H1 (cell line): ENCODE measurements at regions not wholly inside any gene's neighbourhood (a gene's known extent, or its start where the extent isn't known, plus 50 kb on each side); places are given as distances from the start of the nearest gene placed in this dataset.

Experiments
- CTCF ChIA-PET: fragments of 300-600 bp; sonication (Branson Sonifier 250); formaldehyde crosslinking; loops from one replicate; lab custom pipeline; 2021; ENCODE audit not compliant: partially characterized antibody; lab: Charles Lee
- POLR2A ChIA-PET: fragments of 300-600 bp; sonication (Branson Sonifier 250); formaldehyde crosslinking; loops from one replicate; lab custom pipeline; 2021; ENCODE audit warnings: inconsistent platforms; ENCODE audit not compliant: partially characterized antibody; lab: Charles Lee
- DNase-seq, 2 experiments: peaks; one replicate each; pipeline versions ENCODE4 v3.0.0 to v3.0.0-alpha.2; 2010 to 2022; ENCODE audit warnings: low spot score in 2 of 2, low read depth in 1 of 2, mixed read lengths in 1 of 2
- FAIRE-seq: peaks from 2 replicates; lab custom pipeline; 2011; peaks lifted over from hg19 to GRCh38; lab: Jason Lieb, UNC
- H2AFZ ChIP-seq: 2 replicates; pipeline ENCODE4 v1.8.1; 2012; ENCODE audit warnings: low read length, inconsistent platforms
- H2AK5ac ChIP-seq: 2 replicates; pipeline ENCODE4 v1.6.1; 2013; ENCODE audit warnings: low read depth, low read length
- H2BK120ac ChIP-seq: replicated peaks from 2 replicates; pipeline ENCODE3; 2013; ENCODE audit warnings: low read depth, low read length, inconsistent platforms
- H2BK12ac ChIP-seq: 2 replicates; pipeline ENCODE4 v1.6.1; 2013; ENCODE audit warnings: low read depth, low read length
- H2BK15ac ChIP-seq: 2 replicates; pipeline ENCODE4 v1.6.1; 2013; ENCODE audit warnings: low read length
- H2BK20ac ChIP-seq: 2 replicates; pipeline ENCODE4 v1.6.1; 2013; ENCODE audit warnings: low read length
- H2BK5ac ChIP-seq: 2 replicates; pipeline ENCODE4 v1.6.1; 2013; ENCODE audit warnings: low read depth, low read length
- H3K14ac ChIP-seq: 2 replicates; pipeline ENCODE4 v1.6.1; 2013; ENCODE audit warnings: inconsistent platforms; ENCODE audit not compliant: insufficient read length
- H3K18ac ChIP-seq: 2 replicates; pipeline ENCODE4 v1.6.1; 2013; ENCODE audit warnings: low read length; ENCODE audit errors: extremely low read depth
- H3K23ac ChIP-seq: 2 replicates; pipeline ENCODE4 v1.6.1; 2013; ENCODE audit warnings: inconsistent platforms; ENCODE audit not compliant: insufficient read length
- H3K23me2 ChIP-seq: 2 replicates; pipeline ENCODE4 v1.6.1; 2013; ENCODE audit warnings: low read depth, low read length
- H3K27ac ChIP-seq: 2 replicates; pipeline ENCODE4 v1.6.1; 2011; ENCODE audit warnings: low read depth, low read length, inconsistent platforms
- H3K27me3 ChIP-seq, 4 experiments: replicated peaks in 1 of 4; 1 replicate in 1 of 4; 2 replicates in 3 of 4; pipeline versions ENCODE4 v1.6.1 to v1.8.1; 2011 to 2013; ENCODE audit warnings: low read length in 3 of 4, mild to moderate bottlenecking in 3 of 4, inconsistent platforms in 2 of 4, mixed read lengths in 2 of 4, moderate library complexity in 1 of 4; ENCODE audit not compliant: control insufficient read depth in 3 of 4, insufficient read depth in 3 of 4; ENCODE audit errors: extremely low read depth in 1 of 4
- H3K36me3 ChIP-seq, 4 experiments: 2 replicates each; pipeline versions ENCODE4 v1.6.1 to v1.8.1; 2011 to 2013; ENCODE audit warnings: mild to moderate bottlenecking in 4 of 4, low read length in 3 of 4, moderate library complexity in 2 of 4, control low read depth in 1 of 4, inconsistent platforms in 1 of 4; ENCODE audit not compliant: insufficient read depth in 4 of 4, control insufficient read depth in 2 of 4
- H3K4ac ChIP-seq: replicated peaks from 2 replicates; pipeline ENCODE3; 2013; ENCODE audit warnings: low read length, low read depth, mixed read lengths, inconsistent platforms; ENCODE audit not compliant: insufficient read length
- H3K4me1 ChIP-seq, 4 experiments: replicated peaks in 1 of 4; 1 replicate in 1 of 4; 2 replicates in 3 of 4; pipeline versions ENCODE4 v1.6.1 to v1.8.1; 2011 to 2013; ENCODE audit warnings: low read length in 3 of 4, inconsistent platforms in 2 of 4, mixed read lengths in 1 of 4; ENCODE audit not compliant: insufficient read depth in 4 of 4, control insufficient read depth in 3 of 4
- H3K4me2 ChIP-seq, 2 experiments: 2 replicates each; pipeline versions ENCODE4 v1.6.1 to v1.8.1; 2011 to 2013; ENCODE audit warnings: low read depth in 2 of 2, low read length in 2 of 2, control low read depth in 1 of 2, inconsistent platforms in 1 of 2, mild to moderate bottlenecking in 1 of 2; ENCODE audit not compliant: insufficient read depth in 1 of 2
- H3K4me3 ChIP-seq, 4 experiments: fragments of 200-600, 300-600 bp in 1 of 4; sonication (generic), shearing (Covaris generic), sonication (Bioruptor Twin) in 1 of 4; 2 replicates each; pipeline versions ENCODE4 v1.5.1 to v1.8.1; 2011 to 2016; ENCODE audit warnings: low read length in 4 of 4, low read depth in 3 of 4, control low read depth in 2 of 4, inconsistent platforms in 2 of 4, mild to moderate bottlenecking in 2 of 4, mixed read lengths in 1 of 4, moderate library complexity in 1 of 4; ENCODE audit not compliant: insufficient read depth in 2 of 4; ENCODE audit errors: extremely low read depth in 1 of 4
- H3K56ac ChIP-seq: replicated peaks from 2 replicates; pipeline ENCODE3; 2013; ENCODE audit warnings: low read depth, mild to moderate bottlenecking, mixed read lengths, low read length, inconsistent platforms; ENCODE audit not compliant: insufficient read length
- H3K79me1 ChIP-seq: 2 replicates; pipeline ENCODE4 v1.6.1; 2013; ENCODE audit warnings: low read depth, low read length, control low read depth
- H3K79me2 ChIP-seq, 2 experiments: 2 replicates each; pipeline versions ENCODE4 v1.6.1 to v1.8.1; 2012 to 2013; ENCODE audit warnings: low read length in 2 of 2, mild to moderate bottlenecking in 2 of 2, inconsistent platforms in 1 of 2; ENCODE audit not compliant: insufficient read depth in 2 of 2, control insufficient read depth in 1 of 2
- H3K9ac ChIP-seq, 4 experiments: replicated peaks in 1 of 4; 1 replicate in 1 of 4; 2 replicates in 3 of 4; pipeline versions ENCODE4 v1.6.1 to v1.8.1; 2011 to 2013; ENCODE audit warnings: low read depth in 3 of 4, low read length in 3 of 4, control low read depth in 2 of 4, mild to moderate bottlenecking in 2 of 4, moderate library complexity in 2 of 4, inconsistent platforms in 1 of 4; ENCODE audit errors: extremely low read depth in 1 of 4
- H3K9me3 ChIP-seq, 2 experiments: 2 replicates each; pipeline versions ENCODE4 v1.6.1 to v1.8.1; 2012 to 2013; ENCODE audit warnings: mild to moderate bottlenecking in 2 of 2, moderate library complexity in 2 of 2, control low read depth in 1 of 2, inconsistent platforms in 1 of 2, low read depth in 1 of 2, low read length in 1 of 2, mixed read lengths in 1 of 2; ENCODE audit not compliant: insufficient read depth in 2 of 2
- H4K20me1 ChIP-seq, 2 experiments: replicated peaks in 1 of 2; 2 replicates each; pipeline versions ENCODE3 to v1.8.1; 2011 to 2013; ENCODE audit warnings: inconsistent platforms in 2 of 2, low read length in 2 of 2, mild to moderate bottlenecking in 1 of 2; ENCODE audit not compliant: insufficient read depth in 2 of 2, control insufficient read depth in 1 of 2
- H4K5ac ChIP-seq: 2 replicates; pipeline ENCODE4 v1.6.1; 2013; ENCODE audit warnings: low read length, low read depth, mixed read lengths, inconsistent platforms; ENCODE audit not compliant: insufficient read length
- H4K8ac ChIP-seq: 2 replicates; pipeline ENCODE4 v1.8.0; 2013; ENCODE audit warnings: mild to moderate bottlenecking, moderate library complexity, low read length, inconsistent platforms; ENCODE audit not compliant: insufficient read depth; ENCODE audit errors: extremely low read depth
- H4K91ac ChIP-seq: replicated peaks from 2 replicates; pipeline ENCODE3; 2013; ENCODE audit warnings: low read length, mixed read lengths, inconsistent platforms; ENCODE audit not compliant: insufficient read length
- ATF3 ChIP-seq: IDR thresholded peaks from 2 replicates; pipeline ENCODE4 v1.6.1; 2011; ENCODE audit warnings: low read depth, mild to moderate bottlenecking, low read length; ENCODE audit not compliant: insufficient read depth
- KDM5A ChIP-seq: fragments of 200-600 bp; IDR thresholded peaks from 2 replicates; pipeline ENCODE4 v1.7.1; 2012; ENCODE audit warnings: mild to moderate bottlenecking, low read length, inconsistent platforms, mixed read lengths
- SIX5 ChIP-seq: IDR thresholded peaks from 2 replicates; pipeline ENCODE4 v1.6.1; 2011; ENCODE audit warnings: mild to moderate bottlenecking, low read depth, low read length
- TAF1 ChIP-seq: IDR thresholded peaks from 2 replicates; pipeline ENCODE4 v1.6.1; 2011; ENCODE audit warnings: mild to moderate bottlenecking, low read depth, low read length
- TEAD4 ChIP-seq: IDR thresholded peaks from 2 replicates; pipeline ENCODE4 v1.6.1; 2012; ENCODE audit warnings: low read depth, low read length, inconsistent platforms, mixed read lengths
- USF2 ChIP-seq: IDR thresholded peaks from 2 replicates; pipeline ENCODE4 v1.6.1; 2011; ENCODE audit warnings: low read length, improper control_type of control experiment
- WGBS, 2 experiments: shearing (Covaris generic) in 1 of 2; methylation state at CpG; one replicate each; pipeline versions ENCODE4 v1.1.6 to v1.1.7; 2013 to 2015; ENCODE audit warnings: low lambda C conversion rate in 2 of 2, mixed read lengths in 2 of 2, inconsistent platforms in 1 of 2, low coverage in 1 of 2, missing lambda C conversion rate in 1 of 2; ENCODE audit not compliant: insufficient replicate concordance in 2 of 2, insufficient coverage in 1 of 2, insufficient read length in 1 of 2; ENCODE audit errors: extremely low coverage in 1 of 2, missing lambda C conversion rate in 1 of 2; 5-methylcytosine and 5-hydroxymethylcytosine counted together

GRCh38 chr12:98146043-98146442 lies 369.3 kb upstream of the TMPO start:
- H3K9me3 ChIP-seq: no peaks in the 10 kb centered on the region
- H2BK15ac ChIP-seq: no peak overlapping the region
- H3K23ac ChIP-seq: no peak overlapping the region
- H3K36me3 ChIP-seq: no peaks in the 10 kb centered on the region
- no peak overlapping the region for H3K4me3 ChIP-seq
- no peaks in the 10 kb centered on the region for H3K79me1 ChIP-seq
- no peak overlapping the region for H2BK20ac ChIP-seq
- H3K56ac ChIP-seq: no peak overlapping the region
- no peak overlapping the region for H4K5ac ChIP-seq
- H3K14ac ChIP-seq: no peak overlapping the region
- H3K23me2 ChIP-seq: no peaks in the 10 kb centered on the region
- POLR2A ChIA-PET: no interaction called here
- H4K8ac ChIP-seq: no peak overlapping the region
- TF ChIP-seq TEAD4 (no peak), ATF3 (0 out of 2 replicates have a peak, but pooled peaks have one; percentile 17), USF2 (peak; percentile 39; the same call in 1 of the 2 replicates), SIX5 (peak; percentile 63), TAF1 (no peak), KDM5A (no peak)
- TF ChIP-seq, all 59 proteins: peak for 3
- H3K4ac ChIP-seq: no peak overlapping the region
- no peaks in the 10 kb centered on the region; a peak in 1 of 7 replicates for H3K27me3 ChIP-seq
- FAIRE-seq: peak; percentile 66
- no peak overlapping the region for H3K4me2 ChIP-seq
- H3K27ac ChIP-seq: no peak overlapping the region
- H3K18ac ChIP-seq: no peak overlapping the region
- H4K20me1 ChIP-seq: no peaks in the 10 kb centered on the region
- no peak overlapping the region for H2BK120ac ChIP-seq
- no peak overlapping the region for H2AK5ac ChIP-seq
- no peak overlapping the region for H4K91ac ChIP-seq
- peak overlapping the region; percentile 76; the same call in 1 of the 2 replicates for H2AFZ ChIP-seq
- peaks cover 0 to 4% (median 0%) of the 10 kb centered on the region in 4 experiments; a peak in 1 of 7 replicates for H3K4me1 ChIP-seq
- H2BK5ac ChIP-seq: no peak overlapping the region
- WGBS, 2 experiments: 83% methylated on average over 2 of the region's 2 CpGs; no CpG with 5 or more reads in 1 of the 2 experiments
- no peak for DNase-seq
- H3K79me2 ChIP-seq: no peaks in the 10 kb centered on the region
- CTCF ChIA-PET: interaction anchor here (0.6 to 1.4 kb wide), 3 partner anchors 9 to 44 kb away, joined by 3 to 4 read pairs (median 4); no protein-coding TSS in a partner anchor
- H3K9ac ChIP-seq: no peak overlapping the region
- no peak overlapping the region for H2BK12ac ChIP-seq
